ENCODE measurements at regions not wholly inside any gene's neighbourhood (a gene's known extent, or its start where the extent isn't known, plus 50 kb on each side); places are given as distances from the start of the nearest gene placed in this dataset.

DNA sequence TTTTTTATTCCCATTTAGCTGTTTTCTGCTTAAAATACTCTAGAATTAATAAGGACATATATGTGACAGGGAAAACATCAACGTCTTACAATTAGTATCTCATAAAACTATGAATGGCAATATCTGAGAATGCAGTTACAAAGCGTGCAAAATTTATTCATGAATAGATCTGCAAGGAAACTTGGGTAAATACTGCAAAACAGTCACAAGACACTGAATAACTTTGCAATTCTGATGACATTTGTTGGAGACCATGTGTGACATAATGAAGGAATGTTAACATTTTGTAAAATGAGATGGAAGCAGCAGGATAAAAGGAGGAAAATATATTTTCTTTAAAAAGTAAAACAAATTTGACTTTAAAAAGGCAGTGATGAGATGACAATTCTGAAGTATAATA lies 480.9 kb upstream of the SEMA6A start:
- no peak overlapping the region for H3K27ac ChIP-seq
- TF ChIP-seq CTCF (IDR thresholded peaks at IDR 0.05) (no peak), ZFX (IDR thresholded peaks at IDR 0.05; ENCODE audit: borderline replicate concordance) (no peak)

DNA sequence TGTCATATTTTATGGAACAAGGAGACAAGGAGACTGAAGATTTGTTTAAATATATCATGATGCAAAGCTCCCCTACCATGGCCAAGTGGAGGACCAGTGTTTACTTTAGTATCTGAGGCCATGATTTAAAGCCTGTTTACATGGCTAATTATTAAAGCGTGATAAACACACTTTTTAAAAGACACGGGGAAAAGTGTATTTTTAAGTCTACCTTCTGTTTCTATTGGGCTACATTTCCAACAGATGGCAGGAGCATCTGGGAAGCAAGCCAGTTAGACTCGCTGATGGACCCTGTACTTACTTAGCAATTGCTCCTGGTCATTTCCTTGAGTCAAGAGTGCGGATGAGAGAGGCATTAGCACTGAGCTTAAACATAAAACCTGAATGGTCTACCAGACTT lies 480.3 kb upstream of the SEMA6A start:
- no peak overlapping the region for H3K27ac ChIP-seq

DNA sequence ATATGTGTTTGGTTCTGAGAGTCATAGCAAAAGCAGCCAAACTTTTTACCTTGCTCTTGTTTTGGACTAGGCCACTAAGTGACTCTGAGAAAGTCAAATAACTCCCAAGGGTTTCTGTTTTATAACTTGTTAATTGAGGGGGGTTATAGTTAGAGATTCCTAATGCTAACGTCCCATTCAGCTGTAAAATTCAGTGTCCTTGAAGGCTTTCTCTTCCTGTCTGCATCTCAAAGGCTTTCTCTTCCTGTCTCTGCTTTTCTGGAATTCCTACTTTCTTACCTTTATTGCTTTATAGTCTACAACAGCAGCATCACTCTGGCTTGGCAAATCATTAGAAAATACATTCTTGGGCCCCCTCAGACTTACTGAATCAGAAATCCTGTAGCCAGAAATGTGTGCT lies 479.5 kb upstream of the SEMA6A start:
- H3K27ac ChIP-seq: no peak overlapping the region
- no peak for TF ChIP-seq CTCF (IDR thresholded peaks at IDR 0.05)
- no peak for TF ChIP-seq ZFX (IDR thresholded peaks at IDR 0.05; ENCODE audit: borderline replicate concordance)

More for the DNA sequence above, 480.3 kb upstream of the SEMA6A start:
- TF ChIP-seq CTCF (IDR thresholded peaks at IDR 0.05): no peak

- TF ChIP-seq CTCF (IDR thresholded peaks at IDR 0.05) (no peak), ZFX (IDR thresholded peaks at IDR 0.05; ENCODE audit: borderline replicate concordance) (no peak)
- H3K27ac ChIP-seq: no peak overlapping the region
These were observed 467.4 kb upstream of the SEMA6A start for GRCh38 chr5:117041926-117042595.

- TF ChIP-seq ZFX (IDR thresholded peaks at IDR 0.05; ENCODE audit: borderline replicate concordance) (no peak), CTCF (IDR thresholded peaks at IDR 0.05) (no peak)
- no peak overlapping the region for H3K27ac ChIP-seq
These were observed 464.4 kb upstream of the SEMA6A start for GRCh38 chr5:117039035-117039434.

DNA sequence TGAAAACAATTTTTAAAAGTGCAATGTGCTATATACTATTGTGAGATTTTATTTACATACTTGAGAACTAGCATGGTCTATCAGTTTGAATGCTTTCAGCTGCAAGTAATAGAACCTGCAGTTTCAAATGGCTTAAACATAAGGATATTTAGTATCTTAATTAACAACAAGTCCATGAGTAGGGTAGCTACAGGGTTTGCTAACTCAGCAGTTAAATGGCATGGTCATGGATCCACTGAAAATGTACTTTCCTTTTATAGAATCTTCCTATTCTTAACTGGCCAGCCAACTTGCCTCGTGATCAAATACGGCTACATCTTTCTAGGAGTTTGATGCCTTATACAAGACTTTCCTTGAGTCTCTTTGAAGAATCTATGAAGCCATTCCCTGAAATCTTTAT lies 452.8 kb upstream of the SEMA6A start:
- no peak overlapping the region for H3K27ac ChIP-seq
- TF ChIP-seq CTCF (IDR thresholded peaks at IDR 0.05): no peak

GRCh38 chr5:117020999-117021398 lies 446.4 kb upstream of the SEMA6A start:
- no peak overlapping the region for H3K27ac ChIP-seq
- TF ChIP-seq CTCF (IDR thresholded peaks at IDR 0.05) (no peak), ZFX (IDR thresholded peaks at IDR 0.05; ENCODE audit: borderline replicate concordance) (no peak)

Data from 22Rv1 (cell line).